Keratinocyte (primary cell): ENCODE measurements at regions not wholly inside any gene's neighbourhood (a gene's known extent, or its start where the extent isn't known, plus 50 kb on each side); places are given as distances from the start of the nearest gene placed in this dataset.

Source experiments
- EZH2 ChIP-seq: IDR thresholded peaks from one replicate; pipeline ENCODE4 v1.6.1; 2012; ENCODE audit warnings: inconsistent platforms, mild to moderate bottlenecking, low read length, moderate library complexity
- TF ChIP-seq, protein P1 (sequence below), 3 experiments: IDR thresholded peaks in 1 of 3; conservative IDR thresholded peaks in 1 of 3; optimal IDR thresholded peaks in 1 of 3; 2 replicates in 2 of 3; 3 replicates in 1 of 3; pipeline versions ENCODE3 to v1.5.1; 2011; ENCODE audit warnings: low read length in 3 of 3, mild to moderate bottlenecking in 3 of 3, moderate library complexity in 2 of 3, control low read depth in 1 of 3, inconsistent platforms in 1 of 3; ENCODE audit not compliant: insufficient read depth in 2 of 3; ENCODE audit errors: extremely low read depth in 1 of 3

DNA sequence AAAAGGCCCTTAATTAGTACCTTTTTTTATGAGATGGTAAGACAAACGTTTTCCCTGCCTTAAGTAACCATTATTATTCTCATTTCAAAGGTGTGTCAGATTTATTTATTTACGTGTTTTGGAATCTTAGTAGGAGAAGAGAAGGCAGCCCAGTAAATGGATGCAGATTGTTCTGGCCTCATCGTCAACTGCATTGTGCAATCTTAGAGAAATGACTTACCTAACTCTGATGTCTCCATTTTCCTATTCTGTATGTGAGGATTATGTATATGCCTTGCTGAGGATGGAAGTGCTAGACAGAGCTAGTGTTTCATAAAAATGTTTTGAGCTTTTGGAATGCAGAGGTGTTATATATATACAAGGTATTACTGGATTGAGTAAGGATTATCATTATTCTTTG, 97.0 kb upstream of the JAG1 start:
- TF ChIP-seq, protein P1, sequence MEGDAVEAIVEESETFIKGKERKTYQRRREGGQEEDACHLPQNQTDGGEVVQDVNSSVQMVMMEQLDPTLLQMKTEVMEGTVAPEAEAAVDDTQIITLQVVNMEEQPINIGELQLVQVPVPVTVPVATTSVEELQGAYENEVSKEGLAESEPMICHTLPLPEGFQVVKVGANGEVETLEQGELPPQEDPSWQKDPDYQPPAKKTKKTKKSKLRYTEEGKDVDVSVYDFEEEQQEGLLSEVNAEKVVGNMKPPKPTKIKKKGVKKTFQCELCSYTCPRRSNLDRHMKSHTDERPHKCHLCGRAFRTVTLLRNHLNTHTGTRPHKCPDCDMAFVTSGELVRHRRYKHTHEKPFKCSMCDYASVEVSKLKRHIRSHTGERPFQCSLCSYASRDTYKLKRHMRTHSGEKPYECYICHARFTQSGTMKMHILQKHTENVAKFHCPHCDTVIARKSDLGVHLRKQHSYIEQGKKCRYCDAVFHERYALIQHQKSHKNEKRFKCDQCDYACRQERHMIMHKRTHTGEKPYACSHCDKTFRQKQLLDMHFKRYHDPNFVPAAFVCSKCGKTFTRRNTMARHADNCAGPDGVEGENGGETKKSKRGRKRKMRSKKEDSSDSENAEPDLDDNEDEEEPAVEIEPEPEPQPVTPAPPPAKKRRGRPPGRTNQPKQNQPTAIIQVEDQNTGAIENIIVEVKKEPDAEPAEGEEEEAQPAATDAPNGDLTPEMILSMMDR (optimal IDR thresholded peaks at IDR 0.05 in 1 of 3, IDR thresholded peaks at IDR 0.05 in 1 of 3, conservative IDR thresholded peaks at IDR 0.05 in 1 of 3; ENCODE audit: extremely low read depth in 1 of 3, insufficient read depth in 2 of 3, low read length in 3 of 3), result no peak
- TF ChIP-seq EZH2, result no peak
